Fibroblast of mammary gland (primary cell): ENCODE measurements at regions not wholly inside any gene's neighbourhood (a gene's known extent, or its start where the extent isn't known, plus 50 kb on each side); places are given as distances from the start of the nearest gene placed in this dataset.

Experiments used
- DNase-seq: peaks from one replicate; pipeline ENCODE4 v3.0.0-alpha.2; 2010; ENCODE audit warnings: low read depth
- H3K4me3 ChIP-seq: 2 replicates; pipeline ENCODE4 v1.5.1; 2011; ENCODE audit warnings: low read depth, mild to moderate bottlenecking, low read length, moderate library complexity; ENCODE audit not compliant: control insufficient read depth
- CTCF ChIP-seq: conservative IDR thresholded peaks from 2 replicates; pipeline ENCODE4 v1.5.1; 2011; ENCODE audit warnings: low read depth, low read length, inconsistent platforms; ENCODE audit not compliant: control insufficient read depth, insufficient read depth

DNA sequence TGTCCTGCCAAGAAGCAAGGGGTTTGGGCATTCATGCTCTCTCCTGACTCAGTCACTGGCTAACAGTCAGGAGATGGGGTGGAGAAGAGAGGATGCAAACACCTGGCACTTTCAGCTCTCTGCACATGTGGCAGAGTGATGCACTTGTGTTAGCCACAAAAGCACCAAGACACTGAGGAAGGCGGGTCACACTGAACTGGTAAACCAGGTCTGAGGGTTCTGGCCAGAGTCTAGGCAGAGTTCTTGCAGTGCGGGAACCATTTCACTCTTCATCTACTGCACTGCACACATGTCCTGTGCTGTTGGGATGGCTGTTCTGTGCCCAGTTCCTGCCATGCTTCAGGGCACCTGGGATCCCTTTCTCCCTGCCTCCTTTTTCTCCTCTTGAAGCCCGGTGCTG is 157.1 kb upstream of the GDNF start:
- TF ChIP-seq CTCF = no peak
- DNase-seq = no peak
- H3K4me3 ChIP-seq = no peak overlapping the region

- H3K4me3 ChIP-seq = no peak overlapping the region
- TF ChIP-seq CTCF = no peak
- DNase-seq = no peak
Observed at GRCh38 chr5:37994729-37995128, 154.9 kb upstream of the GDNF start.

- no peak for TF ChIP-seq CTCF
- no peak for DNase-seq
Observed at GRCh38 chr5:37991301-37992299, 151.8 kb upstream of the GDNF start.

GRCh38 chr5:37989884-37990283 is 150.0 kb upstream of the GDNF start:
- no peak for TF ChIP-seq CTCF
- H3K4me3 ChIP-seq = no peak overlapping the region
- no peak for DNase-seq

More at GRCh38 chr5:37991301-37992299, 151.8 kb upstream of the GDNF start:
- H3K4me3 ChIP-seq = no peak overlapping the region

GRCh38 chr5:37988454-37989046 is 148.7 kb upstream of the GDNF start:
- no peak for TF ChIP-seq CTCF
- no peak for DNase-seq
- no peak overlapping the region for H3K4me3 ChIP-seq

DNA sequence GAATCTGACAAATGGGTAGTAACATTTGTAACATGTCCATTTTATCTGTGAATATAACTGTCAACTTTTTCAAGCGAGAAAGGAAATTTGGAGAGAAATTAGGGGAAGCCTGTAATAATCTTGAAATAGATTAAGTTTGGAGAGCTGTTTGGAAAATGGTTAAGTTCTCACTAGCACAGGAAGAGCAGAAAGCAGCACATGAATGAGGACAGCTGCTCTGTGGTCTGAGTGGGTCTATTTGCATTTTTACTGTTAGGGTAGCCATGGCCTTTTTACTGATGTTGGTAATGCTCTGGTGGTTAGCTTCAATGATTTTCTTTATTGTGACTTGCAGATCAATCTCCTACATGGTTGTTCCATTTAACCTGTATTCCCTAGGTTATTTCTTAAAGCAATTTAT is 144.5 kb upstream of the GDNF start:
- no peak for TF ChIP-seq CTCF
- no peak overlapping the region for H3K4me3 ChIP-seq

More for the DNA sequence above, 144.5 kb upstream of the GDNF start:
- no peak for DNase-seq
